Uterus (tissue), 2 donors: ENCODE measurements at regions not wholly inside any gene's neighbourhood (a gene's known extent, or its start where the extent isn't known, plus 50 kb on each side); places are given as distances from the start of the nearest gene placed in this dataset.

ENCODE experiments used
- POLR2A ChIP-seq, 2 donors: fragments of 450-650 bp; IDR thresholded peaks; one replicate each; pipeline ENCODE4 v1.6.1; 2016; ENCODE audit warnings: antibody characterized with exemption in 2 of 2, mild to moderate bottlenecking in 1 of 2, moderate library complexity in 1 of 2
- TF ChIP-seq, protein P1 (sequence below), 4 experiments: fragments of 200-600 bp in 2 of 4; fragments of 450-650 bp in 2 of 4; sonication (generic) in 2 of 4; IDR thresholded peaks; one replicate each; pipeline ENCODE4 v1.5.1; 2016 to 2019; ENCODE audit warnings: antibody characterized with exemption in 4 of 4, mild to moderate bottlenecking in 2 of 4, moderate library complexity in 1 of 4

DNA sequence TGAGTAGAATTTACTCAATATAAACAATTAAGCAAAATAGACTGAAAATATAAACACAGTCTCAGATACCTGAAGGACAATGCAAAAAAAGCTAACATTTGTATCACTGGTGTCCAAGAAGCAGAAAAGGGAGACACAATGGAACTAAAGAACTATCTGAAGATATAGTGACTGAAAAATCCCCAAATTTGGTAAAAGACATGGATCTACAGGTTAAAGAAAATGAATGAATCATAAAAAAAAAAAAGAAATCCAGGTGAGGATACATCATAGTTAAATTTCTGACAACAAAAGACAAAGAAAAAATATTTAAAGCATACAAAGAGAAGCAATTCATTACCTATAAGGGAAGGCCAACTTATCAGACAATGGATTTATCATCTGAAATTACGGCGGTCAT, 114.7 kb upstream of the PPP1R3A start:
- no peak for TF ChIP-seq POLR2A (IDR thresholded peaks at IDR 0.05)
- TF ChIP-seq, protein P1, sequence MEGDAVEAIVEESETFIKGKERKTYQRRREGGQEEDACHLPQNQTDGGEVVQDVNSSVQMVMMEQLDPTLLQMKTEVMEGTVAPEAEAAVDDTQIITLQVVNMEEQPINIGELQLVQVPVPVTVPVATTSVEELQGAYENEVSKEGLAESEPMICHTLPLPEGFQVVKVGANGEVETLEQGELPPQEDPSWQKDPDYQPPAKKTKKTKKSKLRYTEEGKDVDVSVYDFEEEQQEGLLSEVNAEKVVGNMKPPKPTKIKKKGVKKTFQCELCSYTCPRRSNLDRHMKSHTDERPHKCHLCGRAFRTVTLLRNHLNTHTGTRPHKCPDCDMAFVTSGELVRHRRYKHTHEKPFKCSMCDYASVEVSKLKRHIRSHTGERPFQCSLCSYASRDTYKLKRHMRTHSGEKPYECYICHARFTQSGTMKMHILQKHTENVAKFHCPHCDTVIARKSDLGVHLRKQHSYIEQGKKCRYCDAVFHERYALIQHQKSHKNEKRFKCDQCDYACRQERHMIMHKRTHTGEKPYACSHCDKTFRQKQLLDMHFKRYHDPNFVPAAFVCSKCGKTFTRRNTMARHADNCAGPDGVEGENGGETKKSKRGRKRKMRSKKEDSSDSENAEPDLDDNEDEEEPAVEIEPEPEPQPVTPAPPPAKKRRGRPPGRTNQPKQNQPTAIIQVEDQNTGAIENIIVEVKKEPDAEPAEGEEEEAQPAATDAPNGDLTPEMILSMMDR (IDR thresholded peaks at IDR 0.05) = no peak
